Ishikawa (cell line): ENCODE measurements at regions not wholly inside any gene's neighbourhood (a gene's known extent, or its start where the extent isn't known, plus 50 kb on each side); places are given as distances from the start of the nearest gene placed in this dataset.

ENCODE experiments used
- CREB1 ChIP-seq: IDR thresholded peaks from 2 replicates; pipeline ENCODE4 v1.6.1; 2012; ENCODE audit warnings: low read depth
- NFIC ChIP-seq: IDR thresholded peaks from 2 replicates; pipeline ENCODE4 v1.6.1; 2012
- TF ChIP-seq, protein P1 (sequence below): IDR thresholded peaks from 2 replicates; pipeline ENCODE4 v1.6.1; 2012

DNA sequence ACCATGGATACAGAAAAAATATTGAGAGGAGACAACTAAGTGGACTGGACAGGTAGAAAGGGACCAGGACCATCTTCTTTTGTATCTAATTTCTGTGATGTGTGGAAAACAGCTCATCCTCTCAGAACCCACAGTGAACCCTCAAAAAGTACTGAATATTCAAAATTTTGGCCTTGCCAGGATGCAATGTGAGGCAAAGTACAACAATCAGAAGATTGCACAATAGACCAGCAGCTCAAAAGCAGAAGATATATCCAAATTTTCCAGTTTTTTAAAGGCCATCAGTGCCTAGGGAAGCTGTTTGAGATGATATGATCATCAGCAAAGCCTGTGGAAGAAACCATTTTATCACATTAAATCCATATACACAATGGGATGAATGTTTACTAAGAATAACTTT, 973.3 kb upstream of the MIR17HG start:
- TF ChIP-seq NFIC (no peak), CREB1 (no peak)
- TF ChIP-seq, protein P1, sequence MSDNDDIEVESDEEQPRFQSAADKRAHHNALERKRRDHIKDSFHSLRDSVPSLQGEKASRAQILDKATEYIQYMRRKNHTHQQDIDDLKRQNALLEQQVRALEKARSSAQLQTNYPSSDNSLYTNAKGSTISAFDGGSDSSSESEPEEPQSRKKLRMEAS, result no peak
